ENCODE measurements at regions not wholly inside any gene's neighbourhood (a gene's known extent, or its start where the extent isn't known, plus 50 kb on each side); places are given as distances from the start of the nearest gene placed in this dataset.

GRCh38 chr15:35842631-35843030, 296.7 kb upstream of the DPH6 start:
- DNase-seq (ENCODE audit: low read depth) = no peak
- Histone ChIP-seq H3K4me3 (ENCODE audit: low read length) (no peak overlapping the region), H3K36me3 (ENCODE audit: control insufficient read depth, insufficient read depth, low read length, severe bottlenecking) (no peaks in the 10 kb centered on the region), H3K4me1 (ENCODE audit: control insufficient read depth, insufficient read depth, low read length) (no peaks in the 10 kb centered on the region), H3K9ac (ENCODE audit: low read length) (no peak overlapping the region), H3K27me3 (replicated peaks; ENCODE audit: control insufficient read depth, insufficient read depth, low read length) (peaks cover 15% of the 10 kb centered on the region), H3K9me3 (ENCODE audit: control insufficient read depth, low read length) (no peaks in the 10 kb centered on the region)

- no peak overlapping the region for H3K4me3 ChIP-seq (ENCODE audit: low read length)
- peaks cover 15% of the 10 kb centered on the region for H3K27me3 ChIP-seq (replicated peaks; ENCODE audit: control insufficient read depth, insufficient read depth, low read length)
- H3K36me3 ChIP-seq (ENCODE audit: control insufficient read depth, insufficient read depth, low read length, severe bottlenecking) = no peaks in the 10 kb centered on the region
- H3K9ac ChIP-seq (ENCODE audit: low read length) = no peak overlapping the region
- no peak for DNase-seq (ENCODE audit: low read depth)
- H3K9me3 ChIP-seq (ENCODE audit: control insufficient read depth, low read length) = no peaks in the 10 kb centered on the region
- H3K4me1 ChIP-seq (ENCODE audit: control insufficient read depth, insufficient read depth, low read length) = no peaks in the 10 kb centered on the region
Observed at GRCh38 chr15:35843498-35843897, 297.5 kb upstream of the DPH6 start.

GRCh38 chr15:35850284-35850683, 304.3 kb upstream of the DPH6 start:
- Histone ChIP-seq H3K9ac (ENCODE audit: low read length) (no peak overlapping the region), H3K4me3 (ENCODE audit: low read length) (no peak overlapping the region)
- DNase-seq (ENCODE audit: low read depth) = no peak

GRCh38 chr15:35851491-35851890, 305.5 kb upstream of the DPH6 start:
- DNase-seq (ENCODE audit: low read depth) = no peak
- Histone ChIP-seq H3K4me1 (ENCODE audit: control insufficient read depth, insufficient read depth, low read length) (peaks cover 6% of the 10 kb centered on the region), H3K27me3 (replicated peaks; ENCODE audit: control insufficient read depth, insufficient read depth, low read length) (no peaks in the 10 kb centered on the region), H3K9ac (ENCODE audit: low read length) (no peak overlapping the region), H3K36me3 (ENCODE audit: control insufficient read depth, insufficient read depth, low read length, severe bottlenecking) (no peaks in the 10 kb centered on the region), H3K9me3 (ENCODE audit: control insufficient read depth, low read length) (no peaks in the 10 kb centered on the region), H3K4me3 (ENCODE audit: low read length) (no peak overlapping the region)

More at GRCh38 chr15:35850284-35850683, 304.3 kb upstream of the DPH6 start:
- Histone ChIP-seq H3K9me3 (ENCODE audit: control insufficient read depth, low read length) (no peaks in the 10 kb centered on the region), H3K36me3 (ENCODE audit: control insufficient read depth, insufficient read depth, low read length, severe bottlenecking) (no peaks in the 10 kb centered on the region), H3K4me1 (ENCODE audit: control insufficient read depth, insufficient read depth, low read length) (peaks cover 6% of the 10 kb centered on the region), H3K27me3 (replicated peaks; ENCODE audit: control insufficient read depth, insufficient read depth, low read length) (no peaks in the 10 kb centered on the region)

- H3K4me3 ChIP-seq (ENCODE audit: low read length) = no peak overlapping the region
- no peaks in the 10 kb centered on the region for H3K36me3 ChIP-seq (ENCODE audit: control insufficient read depth, insufficient read depth, low read length, severe bottlenecking)
- H3K27me3 ChIP-seq (replicated peaks; ENCODE audit: control insufficient read depth, insufficient read depth, low read length) = no peaks in the 10 kb centered on the region
- no peak for DNase-seq (ENCODE audit: low read depth)
- peaks cover 6% of the 10 kb centered on the region for H3K4me1 ChIP-seq (ENCODE audit: control insufficient read depth, insufficient read depth, low read length)
- no peak overlapping the region for H3K9ac ChIP-seq (ENCODE audit: low read length)
- H3K9me3 ChIP-seq (ENCODE audit: control insufficient read depth, low read length) = no peaks in the 10 kb centered on the region
Observed at GRCh38 chr15:35852818-35853624, 307.1 kb upstream of the DPH6 start.

GRCh38 chr15:35854316-35854715, 308.4 kb upstream of the DPH6 start:
- no peak for DNase-seq (ENCODE audit: low read depth)
- Histone ChIP-seq H3K36me3 (ENCODE audit: control insufficient read depth, insufficient read depth, low read length, severe bottlenecking) (no peaks in the 10 kb centered on the region), H3K9me3 (ENCODE audit: control insufficient read depth, low read length) (no peaks in the 10 kb centered on the region), H3K4me3 (ENCODE audit: low read length) (no peak overlapping the region), H3K9ac (ENCODE audit: low read length) (no peak overlapping the region), H3K4me1 (ENCODE audit: control insufficient read depth, insufficient read depth, low read length) (peaks cover 6% of the 10 kb centered on the region), H3K27me3 (replicated peaks; ENCODE audit: control insufficient read depth, insufficient read depth, low read length) (no peaks in the 10 kb centered on the region)

- no peak overlapping the region for H3K9ac ChIP-seq (ENCODE audit: low read length)
- H3K36me3 ChIP-seq (ENCODE audit: control insufficient read depth, insufficient read depth, low read length, severe bottlenecking) = no peaks in the 10 kb centered on the region
- H3K27me3 ChIP-seq (replicated peaks; ENCODE audit: control insufficient read depth, insufficient read depth, low read length) = no peaks in the 10 kb centered on the region
- H3K4me3 ChIP-seq (ENCODE audit: low read length) = no peak overlapping the region
- H3K4me1 ChIP-seq (ENCODE audit: control insufficient read depth, insufficient read depth, low read length) = peaks cover 6% of the 10 kb centered on the region
- DNase-seq (ENCODE audit: low read depth) = no peak
- no peaks in the 10 kb centered on the region for H3K9me3 ChIP-seq (ENCODE audit: control insufficient read depth, low read length)
Observed at GRCh38 chr15:35857567-35858226, 311.7 kb upstream of the DPH6 start.

- no peak overlapping the region for H3K4me3 ChIP-seq (ENCODE audit: low read length)
- no peak for DNase-seq (ENCODE audit: low read depth)
- H3K36me3 ChIP-seq (ENCODE audit: control insufficient read depth, insufficient read depth, low read length, severe bottlenecking) = no peaks in the 10 kb centered on the region
- no peaks in the 10 kb centered on the region for H3K4me1 ChIP-seq (ENCODE audit: control insufficient read depth, insufficient read depth, low read length)
- H3K27me3 ChIP-seq (replicated peaks; ENCODE audit: control insufficient read depth, insufficient read depth, low read length) = no peaks in the 10 kb centered on the region
- H3K9ac ChIP-seq (ENCODE audit: low read length) = no peak overlapping the region
- H3K9me3 ChIP-seq (ENCODE audit: control insufficient read depth, low read length) = no peaks in the 10 kb centered on the region
Observed at GRCh38 chr15:35858707-35859106, 312.7 kb upstream of the DPH6 start.

GRCh38 chr15:35863655-35864054, 317.7 kb upstream of the DPH6 start:
- Histone ChIP-seq H3K36me3 (ENCODE audit: control insufficient read depth, insufficient read depth, low read length, severe bottlenecking) (no peaks in the 10 kb centered on the region), H3K27me3 (replicated peaks; ENCODE audit: control insufficient read depth, insufficient read depth, low read length) (no peaks in the 10 kb centered on the region), H3K9ac (ENCODE audit: low read length) (no peak overlapping the region), H3K4me3 (ENCODE audit: low read length) (no peak overlapping the region), H3K9me3 (ENCODE audit: control insufficient read depth, low read length) (no peaks in the 10 kb centered on the region), H3K4me1 (ENCODE audit: control insufficient read depth, insufficient read depth, low read length) (no peaks in the 10 kb centered on the region)
- DNase-seq (ENCODE audit: low read depth) = no peak

GRCh38 chr15:35867356-35867755, 321.4 kb upstream of the DPH6 start:
- H3K27me3 ChIP-seq (replicated peaks; ENCODE audit: control insufficient read depth, insufficient read depth, low read length) = no peaks in the 10 kb centered on the region
- H3K4me1 ChIP-seq (ENCODE audit: control insufficient read depth, insufficient read depth, low read length) = no peaks in the 10 kb centered on the region
- H3K9ac ChIP-seq (ENCODE audit: low read length) = no peak overlapping the region
- H3K36me3 ChIP-seq (ENCODE audit: control insufficient read depth, insufficient read depth, low read length, severe bottlenecking) = no peaks in the 10 kb centered on the region
- no peak for DNase-seq (ENCODE audit: low read depth)
- H3K9me3 ChIP-seq (ENCODE audit: control insufficient read depth, low read length) = no peaks in the 10 kb centered on the region
- no peak overlapping the region for H3K4me3 ChIP-seq (ENCODE audit: low read length)

- no peak overlapping the region for H3K9ac ChIP-seq (ENCODE audit: low read length)
- no peak overlapping the region for H3K4me3 ChIP-seq (ENCODE audit: low read length)
- DNase-seq (ENCODE audit: low read depth) = no peak
- peaks cover 9% of the 10 kb centered on the region for H3K4me1 ChIP-seq (ENCODE audit: control insufficient read depth, insufficient read depth, low read length)
- H3K27me3 ChIP-seq (replicated peaks; ENCODE audit: control insufficient read depth, insufficient read depth, low read length) = no peaks in the 10 kb centered on the region
- no peaks in the 10 kb centered on the region for H3K36me3 ChIP-seq (ENCODE audit: control insufficient read depth, insufficient read depth, low read length, severe bottlenecking)
- H3K9me3 ChIP-seq (ENCODE audit: control insufficient read depth, low read length) = no peaks in the 10 kb centered on the region
Observed at GRCh38 chr15:35871282-35871681, 325.3 kb upstream of the DPH6 start.
